ENCODE measurements at regions not wholly inside any gene's neighbourhood (a gene's known extent, or its start where the extent isn't known, plus 50 kb on each side); places are given as distances from the start of the nearest gene placed in this dataset.

DNA sequence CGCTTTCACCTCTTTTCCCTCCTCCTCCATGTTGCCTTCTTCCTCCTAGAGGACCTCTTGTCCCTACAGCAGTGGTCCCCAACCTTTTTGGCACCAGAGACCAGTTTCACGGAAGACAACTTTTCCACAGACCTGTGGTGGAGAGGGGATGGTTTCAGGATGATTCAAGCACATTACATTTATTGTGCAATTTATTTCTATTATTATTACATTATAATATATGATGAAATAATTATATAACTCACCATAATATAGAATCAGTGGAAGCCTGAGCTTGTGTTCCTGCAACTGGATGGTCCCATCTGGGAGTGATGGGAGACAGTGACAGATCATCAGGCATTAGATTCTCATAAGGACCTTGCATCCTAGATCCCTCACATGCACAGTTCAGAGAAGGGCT lies 152.2 kb upstream of the NCKAP5 start:
- no peak overlapping the region for H3K4me3 Mint-ChIP-seq
- peaks cover 1% of the 10 kb centered on the region for H3K27me3 Mint-ChIP-seq
- no peaks in the 10 kb centered on the region for H3K9me3 Mint-ChIP-seq (ENCODE audit: low read depth)
- H3K27ac Mint-ChIP-seq = no peak overlapping the region
- no peaks in the 10 kb centered on the region for H3K36me3 Mint-ChIP-seq
- H3K4me1 Mint-ChIP-seq (ENCODE audit: low read depth) = no peaks in the 10 kb centered on the region

DNA sequence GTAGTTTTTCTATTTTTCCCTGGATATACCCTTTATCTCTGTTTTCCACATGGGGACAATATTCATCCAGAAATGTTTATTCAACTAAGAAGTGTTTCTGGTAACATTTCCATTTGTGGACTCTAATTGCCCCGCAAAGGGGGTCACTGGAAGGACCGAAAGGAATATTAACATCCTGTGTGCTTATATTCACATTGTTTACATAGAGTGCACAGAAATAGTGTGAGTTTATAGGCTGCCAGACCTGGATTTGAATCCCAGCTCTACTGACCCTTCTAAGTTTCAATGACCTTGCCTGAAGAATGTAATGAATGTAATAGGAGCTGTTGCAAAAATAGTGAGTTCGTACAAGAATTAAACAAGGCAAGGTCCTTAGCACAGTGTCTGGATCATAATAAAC lies 152.9 kb upstream of the NCKAP5 start:
- Mint-ChIP-seq H3K27me3 (peaks cover 1% of the 10 kb centered on the region), H3K4me1 (ENCODE audit: low read depth) (no peaks in the 10 kb centered on the region), H3K4me3 (no peak overlapping the region), H3K36me3 (no peaks in the 10 kb centered on the region), H3K27ac (no peak overlapping the region), H3K9me3 (ENCODE audit: low read depth) (no peaks in the 10 kb centered on the region)

DNA sequence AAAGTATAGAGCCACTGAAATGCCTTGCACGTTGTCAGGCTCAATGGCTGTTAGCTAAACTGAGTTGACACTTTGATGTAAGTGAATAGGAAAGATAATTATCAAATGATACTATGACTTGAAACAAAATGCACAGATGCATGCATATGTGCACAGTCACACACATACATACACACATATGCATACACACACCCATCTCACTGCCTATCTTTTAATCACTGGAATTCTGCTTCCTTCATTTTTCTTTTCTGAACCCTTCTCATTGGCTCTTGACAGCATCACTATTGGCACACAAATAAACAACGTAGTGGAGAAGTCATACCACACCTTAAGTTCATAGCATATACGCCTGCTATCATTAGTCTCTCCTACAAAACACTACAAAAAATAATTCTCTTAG lies 154.9 kb upstream of the NCKAP5 start:
- Mint-ChIP-seq H3K27ac (no peak overlapping the region), H3K4me1 (ENCODE audit: low read depth) (no peaks in the 10 kb centered on the region), H3K36me3 (no peaks in the 10 kb centered on the region), H3K9me3 (ENCODE audit: low read depth) (no peaks in the 10 kb centered on the region), H3K4me3 (no peak overlapping the region), H3K27me3 (peaks cover 1% of the 10 kb centered on the region)

DNA sequence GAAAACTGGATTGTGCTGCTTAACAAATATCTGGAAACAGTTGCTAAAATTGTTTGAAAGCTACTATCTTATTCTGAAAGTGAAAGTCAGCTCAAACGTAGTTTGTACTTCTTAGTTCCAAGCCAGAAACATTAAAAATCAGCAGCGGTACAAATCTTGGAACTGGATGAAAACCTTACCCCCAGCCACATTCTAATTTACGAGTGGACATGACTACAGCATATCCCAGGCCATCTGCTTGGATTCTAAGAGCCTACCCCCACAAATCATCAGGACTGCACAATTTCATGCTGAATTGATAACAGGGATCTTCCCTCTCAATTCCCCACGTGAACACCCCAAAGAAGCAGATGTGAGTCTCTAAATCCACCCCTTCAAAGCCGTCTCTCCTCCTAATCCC lies 158.7 kb upstream of the NCKAP5 start:
- H3K4me3 Mint-ChIP-seq = no peak overlapping the region
- H3K9me3 Mint-ChIP-seq (ENCODE audit: low read depth) = no peaks in the 10 kb centered on the region
- no peaks in the 10 kb centered on the region for H3K4me1 Mint-ChIP-seq (ENCODE audit: low read depth)
- no peaks in the 10 kb centered on the region for H3K27me3 Mint-ChIP-seq
- no peak overlapping the region for H3K27ac Mint-ChIP-seq
- no peaks in the 10 kb centered on the region for H3K36me3 Mint-ChIP-seq

DNA sequence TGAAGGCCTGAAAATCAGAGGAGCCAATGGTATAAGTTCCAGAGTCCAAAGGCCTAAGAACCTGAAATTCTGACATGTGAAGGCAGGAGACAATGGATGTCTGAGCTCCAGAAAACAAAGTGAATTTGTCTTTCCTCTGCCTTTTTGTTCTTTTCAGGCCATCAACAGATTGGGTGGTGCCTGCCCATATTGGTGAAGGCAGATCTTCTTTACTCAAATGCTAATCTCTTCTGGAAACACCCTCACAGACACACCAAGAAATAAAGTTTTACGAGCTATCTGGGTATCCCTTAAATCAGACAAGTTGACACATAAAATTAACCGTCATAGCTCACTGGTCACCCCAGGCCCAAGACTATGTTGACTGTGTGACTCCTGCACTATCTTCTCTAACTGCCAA lies 163.8 kb upstream of the NCKAP5 start:
- Mint-ChIP-seq H3K9me3 (ENCODE audit: low read depth) (no peaks in the 10 kb centered on the region), H3K36me3 (no peaks in the 10 kb centered on the region), H3K4me3 (no peak overlapping the region), H3K27me3 (peaks cover 1% of the 10 kb centered on the region), H3K27ac (no peak overlapping the region), H3K4me1 (ENCODE audit: low read depth) (no peaks in the 10 kb centered on the region)

DNA sequence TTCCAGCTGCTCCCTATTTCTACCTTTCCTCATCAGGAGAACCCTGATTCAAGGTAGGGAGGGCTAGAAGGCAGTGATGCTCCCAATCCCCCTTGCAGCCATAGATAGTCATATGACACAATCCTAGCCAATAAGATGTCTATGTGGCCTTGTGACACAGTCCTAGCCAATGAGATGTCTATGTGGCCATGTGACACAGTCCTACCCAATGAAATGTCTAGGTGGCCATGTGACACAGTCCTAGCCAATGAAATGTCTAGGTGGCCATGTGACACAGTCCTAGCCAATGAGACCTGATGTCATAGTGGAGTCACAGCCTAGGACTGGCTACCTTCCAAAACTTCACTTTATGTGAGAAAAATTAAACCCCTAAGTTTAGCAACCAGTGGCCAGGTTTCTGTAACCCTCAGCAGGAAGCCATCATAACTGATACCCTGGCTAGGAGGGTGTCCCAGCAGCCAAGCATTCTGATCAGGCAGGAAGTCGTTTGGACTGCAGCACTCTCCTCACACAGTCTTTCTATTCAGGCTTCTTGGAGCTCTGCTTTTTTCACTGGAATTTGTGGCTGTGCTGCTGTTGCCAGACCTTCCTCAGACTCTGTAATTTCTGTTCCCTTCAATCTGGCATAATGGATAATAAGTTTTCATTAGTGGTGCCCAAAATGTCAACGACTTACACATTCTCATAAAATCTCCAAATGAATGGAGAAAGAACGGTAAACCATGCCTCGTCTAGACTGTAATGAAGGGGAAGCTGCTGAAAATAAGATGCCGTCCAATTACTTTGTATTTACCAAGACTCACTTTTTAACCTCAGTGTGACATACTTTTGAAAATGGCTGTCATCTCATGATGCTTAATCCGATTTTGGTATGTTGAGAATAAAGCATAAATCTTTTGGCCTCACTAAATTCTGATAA lies 165.0 kb upstream of the NCKAP5 start:
- Mint-ChIP-seq H3K4me3 (no peak overlapping the region), H3K27ac (no peak overlapping the region), H3K9me3 (ENCODE audit: low read depth) (no peaks in the 10 kb centered on the region), H3K4me1 (ENCODE audit: low read depth) (no peaks in the 10 kb centered on the region), H3K27me3 (peaks cover 1% of the 10 kb centered on the region), H3K36me3 (no peaks in the 10 kb centered on the region)

DNA sequence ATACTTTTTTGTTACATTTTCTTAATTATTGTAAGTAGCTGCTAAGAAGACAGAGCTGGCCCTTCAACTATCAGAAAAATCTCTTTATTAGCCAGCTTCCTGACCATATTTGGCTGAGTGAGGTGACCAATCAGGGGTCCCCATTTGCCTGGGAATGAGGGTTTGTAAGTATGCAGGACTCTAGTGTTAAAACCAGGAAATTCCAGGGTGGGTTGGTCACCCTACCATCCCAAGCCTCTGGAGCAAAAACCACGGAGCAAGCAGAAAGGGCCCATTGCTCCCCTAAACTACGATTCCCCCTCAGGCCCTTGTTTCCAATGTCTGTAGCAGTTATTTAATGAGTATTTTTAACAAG lies 165.6 kb upstream of the NCKAP5 start:
- H3K4me1 Mint-ChIP-seq (ENCODE audit: low read depth) = no peaks in the 10 kb centered on the region
- no peak overlapping the region for H3K4me3 Mint-ChIP-seq
- H3K36me3 Mint-ChIP-seq = no peaks in the 10 kb centered on the region
- no peaks in the 10 kb centered on the region for H3K9me3 Mint-ChIP-seq (ENCODE audit: low read depth)
- peaks cover 1% of the 10 kb centered on the region for H3K27me3 Mint-ChIP-seq
- H3K27ac Mint-ChIP-seq = no peak overlapping the region

DNA sequence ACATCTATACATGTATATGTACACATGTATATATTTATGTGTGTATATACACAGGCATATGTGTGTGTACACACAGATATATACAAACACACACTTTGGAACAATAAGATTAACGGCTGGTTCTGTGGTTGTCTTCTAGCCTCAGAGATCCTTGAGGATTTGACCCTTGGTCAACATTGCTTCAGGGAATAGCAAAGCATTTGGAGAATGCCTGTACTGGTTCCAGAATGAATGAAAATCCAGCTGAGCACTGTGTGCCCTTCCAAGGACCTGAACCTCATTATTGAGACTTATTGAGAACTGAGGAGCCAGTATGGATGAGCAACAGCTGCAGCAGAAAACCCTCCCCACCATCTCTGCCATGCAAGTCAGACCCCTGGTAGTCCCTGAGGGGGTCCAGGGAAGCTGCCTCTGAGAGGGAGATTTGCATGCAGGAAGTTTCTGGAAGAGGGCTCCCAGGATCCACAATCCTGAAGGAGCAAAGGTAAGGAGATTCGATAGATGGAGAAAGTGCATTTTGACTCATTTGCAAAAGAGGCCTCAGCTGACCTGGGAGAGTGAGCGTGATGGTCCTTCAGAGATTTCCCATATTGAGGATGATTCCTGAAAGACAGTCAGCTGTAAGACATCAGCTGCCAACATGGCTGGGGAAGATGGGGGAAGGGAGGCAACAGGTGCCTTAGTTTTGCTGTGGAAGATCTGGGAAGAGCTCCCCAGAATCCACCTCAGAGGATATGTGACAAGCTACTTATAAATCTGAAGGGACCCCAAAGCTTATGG lies 166.6 kb upstream of the NCKAP5 start:
- H3K9me3 Mint-ChIP-seq (ENCODE audit: low read depth) = no peaks in the 10 kb centered on the region
- no peaks in the 10 kb centered on the region for H3K4me1 Mint-ChIP-seq (ENCODE audit: low read depth)
- no peak overlapping the region for H3K27ac Mint-ChIP-seq
- peaks cover 1% of the 10 kb centered on the region for H3K27me3 Mint-ChIP-seq
- H3K4me3 Mint-ChIP-seq = no peak overlapping the region
- no peaks in the 10 kb centered on the region for H3K36me3 Mint-ChIP-seq

DNA sequence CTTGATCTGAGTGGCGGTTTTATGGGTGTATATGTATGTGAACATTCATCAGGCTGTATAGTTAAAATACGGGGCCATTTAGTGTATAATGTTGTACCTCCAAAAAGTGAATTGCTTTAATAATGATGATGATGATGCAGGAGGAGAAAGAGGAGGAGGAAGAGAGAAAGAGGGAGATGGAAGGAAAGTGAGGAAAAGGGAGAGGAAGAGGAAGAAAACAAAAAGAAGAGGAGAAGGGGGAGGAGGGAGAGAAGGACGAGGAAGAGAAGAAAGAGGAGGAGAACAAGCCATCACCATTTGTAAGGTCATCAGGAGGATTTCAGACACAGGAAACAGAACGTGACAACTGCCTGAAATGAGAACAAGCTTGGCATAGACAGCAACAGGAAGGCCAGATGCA lies 168.4 kb upstream of the NCKAP5 start:
- no peak overlapping the region for H3K27ac Mint-ChIP-seq
- H3K4me3 Mint-ChIP-seq = no peak overlapping the region
- no peaks in the 10 kb centered on the region for H3K4me1 Mint-ChIP-seq (ENCODE audit: low read depth)
- peaks cover 1% of the 10 kb centered on the region for H3K27me3 Mint-ChIP-seq
- no peaks in the 10 kb centered on the region for H3K36me3 Mint-ChIP-seq
- H3K9me3 Mint-ChIP-seq (ENCODE audit: low read depth) = no peaks in the 10 kb centered on the region

DNA sequence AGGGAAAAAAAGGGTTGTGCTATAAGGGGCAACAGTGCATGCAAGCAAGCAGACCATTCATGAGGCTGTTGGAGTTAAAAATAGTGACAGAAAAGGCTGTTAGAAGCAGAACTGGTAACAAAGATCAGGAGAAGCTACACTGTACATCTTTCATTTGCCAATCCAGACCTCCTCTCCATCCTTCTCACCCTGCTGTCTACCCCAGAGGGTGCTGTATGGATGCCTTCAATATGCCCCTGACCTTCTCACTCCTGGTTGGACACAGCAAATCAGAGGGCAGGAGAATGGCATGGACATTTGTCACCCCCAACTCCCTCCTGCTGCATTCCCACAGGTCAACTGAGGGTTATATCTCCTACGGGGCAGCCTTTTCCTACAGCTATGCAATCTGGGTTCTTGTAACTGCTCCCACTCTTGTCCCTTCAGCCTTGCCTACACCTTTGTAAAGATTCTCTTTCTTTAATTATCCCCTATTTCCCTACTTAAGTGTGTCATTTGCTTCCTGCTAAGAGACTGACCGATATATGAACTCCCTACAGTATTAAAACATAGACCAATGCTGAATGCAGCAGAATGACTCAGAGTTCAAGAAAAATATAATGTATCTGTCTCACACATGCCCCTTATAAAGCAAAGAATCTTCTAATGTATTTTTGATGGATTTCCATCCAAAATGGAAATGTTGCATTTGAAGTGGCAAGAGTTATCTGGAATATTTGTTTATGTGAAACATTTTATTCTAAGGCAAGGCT lies 169.2 kb upstream of the NCKAP5 start:
- no peak overlapping the region for H3K4me3 Mint-ChIP-seq
- H3K27me3 Mint-ChIP-seq = peaks cover 1% of the 10 kb centered on the region
- H3K27ac Mint-ChIP-seq = no peak overlapping the region
- H3K4me1 Mint-ChIP-seq (ENCODE audit: low read depth) = no peaks in the 10 kb centered on the region
- no peaks in the 10 kb centered on the region for H3K36me3 Mint-ChIP-seq
- no peaks in the 10 kb centered on the region for H3K9me3 Mint-ChIP-seq (ENCODE audit: low read depth)

DNA sequence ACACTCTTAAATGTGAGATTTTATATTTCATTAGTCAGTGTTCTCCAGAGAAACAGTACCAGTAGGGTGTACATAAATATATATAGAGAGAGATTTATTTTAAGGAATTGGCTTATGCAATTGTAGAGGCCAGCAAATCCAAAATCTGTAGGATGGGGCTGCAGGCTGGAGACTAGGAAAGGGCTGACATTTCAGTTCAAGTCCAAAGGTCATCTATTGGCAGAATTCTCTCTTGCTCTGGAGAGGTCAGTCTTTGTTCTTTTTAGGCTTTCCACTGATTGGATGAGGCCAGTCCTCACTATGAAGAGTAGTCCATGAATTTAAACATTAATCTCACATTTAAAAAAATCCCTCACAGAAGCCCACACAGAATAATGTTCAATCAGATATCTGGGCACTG lies 170.8 kb upstream of the NCKAP5 start:
- Mint-ChIP-seq H3K27me3 (peaks cover 1% of the 10 kb centered on the region), H3K9me3 (ENCODE audit: low read depth) (no peaks in the 10 kb centered on the region), H3K27ac (no peak overlapping the region), H3K4me3 (no peak overlapping the region), H3K4me1 (ENCODE audit: low read depth) (no peaks in the 10 kb centered on the region), H3K36me3 (no peaks in the 10 kb centered on the region)

DNA sequence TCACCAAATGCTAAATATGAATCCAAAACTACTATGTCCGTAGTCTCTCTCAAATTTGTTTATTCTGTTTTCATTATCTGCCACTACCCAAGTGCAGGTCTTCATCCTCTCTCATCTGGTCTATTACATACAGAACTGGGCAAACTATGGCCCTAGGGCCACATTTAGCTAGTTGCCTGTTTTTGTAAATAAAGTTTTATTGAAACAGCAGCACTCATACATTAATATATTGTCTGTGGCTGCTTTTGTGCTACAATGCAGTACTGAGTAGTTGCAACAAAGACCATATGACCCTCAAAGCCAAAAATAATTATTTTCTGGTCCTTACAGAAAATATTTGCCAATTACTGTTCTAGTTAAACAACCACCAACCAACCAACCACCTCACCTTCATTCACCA lies 172.2 kb upstream of the NCKAP5 start:
- Mint-ChIP-seq H3K9me3 (ENCODE audit: low read depth) (no peaks in the 10 kb centered on the region), H3K4me1 (ENCODE audit: low read depth) (no peaks in the 10 kb centered on the region), H3K36me3 (no peaks in the 10 kb centered on the region), H3K4me3 (no peak overlapping the region), H3K27me3 (peaks cover 3% of the 10 kb centered on the region), H3K27ac (no peak overlapping the region)

DNA sequence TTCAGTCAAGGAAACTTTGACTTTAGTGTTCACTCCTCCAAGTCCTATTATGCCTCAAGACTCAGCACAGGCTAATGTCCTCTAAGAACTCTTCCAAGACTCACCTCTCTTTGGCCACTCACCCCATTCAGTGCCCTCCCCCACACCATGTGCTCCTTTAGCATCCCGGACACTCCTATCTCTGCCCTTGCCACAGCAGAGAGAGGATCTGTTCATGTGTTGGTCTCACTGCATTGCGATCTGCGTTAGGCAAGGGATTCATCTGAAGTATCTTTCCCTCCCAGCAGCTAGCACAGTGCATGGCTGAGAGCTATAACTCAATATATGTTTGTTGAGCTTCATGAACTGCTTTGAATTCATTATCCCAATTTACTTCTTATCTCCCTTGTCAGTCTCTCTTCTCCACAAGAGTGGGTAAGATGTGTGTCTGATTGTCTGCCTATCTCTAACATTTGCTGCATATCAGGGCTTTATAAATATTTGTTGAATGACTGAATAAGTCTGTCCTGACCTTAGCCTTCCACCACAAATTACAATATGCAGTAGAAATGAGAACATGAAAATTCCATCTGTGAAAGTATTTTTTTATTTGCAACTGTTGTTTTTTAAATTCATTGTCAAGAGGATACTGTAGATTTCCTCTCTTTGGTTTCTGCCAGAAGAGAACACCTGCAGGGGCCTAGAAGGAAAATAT lies 179.9 kb upstream of the NCKAP5 start:
- H3K9me3 Mint-ChIP-seq (ENCODE audit: low read depth) = no peaks in the 10 kb centered on the region
- H3K27ac Mint-ChIP-seq = no peak overlapping the region
- no peaks in the 10 kb centered on the region for H3K36me3 Mint-ChIP-seq
- no peak overlapping the region for H3K4me3 Mint-ChIP-seq
- H3K27me3 Mint-ChIP-seq = peaks cover 2% of the 10 kb centered on the region
- no peaks in the 10 kb centered on the region for H3K4me1 Mint-ChIP-seq (ENCODE audit: low read depth)

DNA sequence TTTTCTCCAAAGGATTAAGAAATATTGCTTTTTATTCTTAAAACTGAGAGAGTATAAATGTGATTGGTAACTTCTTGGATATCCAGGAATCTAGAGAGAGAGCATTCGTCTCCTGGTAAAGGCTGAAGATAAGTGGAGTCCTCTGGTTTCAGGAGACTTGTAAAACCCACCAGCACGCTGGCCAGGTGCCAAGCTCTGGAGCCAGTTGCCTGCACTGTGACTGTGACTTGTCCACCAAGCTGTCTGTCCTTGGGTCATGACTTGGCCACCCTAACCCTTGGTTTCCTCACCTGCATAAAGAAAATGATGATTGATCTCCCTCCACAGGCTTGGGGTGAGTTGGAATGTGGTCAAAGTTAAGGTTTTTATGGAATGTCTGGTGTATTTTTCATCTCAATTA lies 185.4 kb upstream of the NCKAP5 start:
- H3K27ac Mint-ChIP-seq = no peak overlapping the region

More for the DNA sequence above, 185.4 kb upstream of the NCKAP5 start:
- no peaks in the 10 kb centered on the region for H3K27me3 Mint-ChIP-seq
- H3K9me3 Mint-ChIP-seq (ENCODE audit: low read depth) = no peaks in the 10 kb centered on the region
- H3K36me3 Mint-ChIP-seq = no peaks in the 10 kb centered on the region
- H3K4me3 Mint-ChIP-seq = no peak overlapping the region
- H3K4me1 Mint-ChIP-seq (ENCODE audit: low read depth) = no peaks in the 10 kb centered on the region
